Activated naive CD8-positive, alpha-beta T cell (primary cell): ENCODE measurements at regions not wholly inside any gene's neighbourhood (a gene's known extent, or its start where the extent isn't known, plus 50 kb on each side); places are given as distances from the start of the nearest gene placed in this dataset.

Experiments used
- H3K27ac Mint-ChIP-seq: one replicate; pipeline ENCODE4 v1.8.0; 2021; ENCODE audit warnings: mixed read lengths
- H3K27me3 Mint-ChIP-seq: one replicate; pipeline ENCODE4 v1.8.0; 2021; ENCODE audit warnings: mixed read lengths
- H3K36me3 Mint-ChIP-seq: one replicate; pipeline ENCODE4 v1.8.0; 2021; ENCODE audit warnings: mixed read lengths
- H3K4me1 Mint-ChIP-seq: one replicate; pipeline ENCODE4 v1.8.0; 2021; ENCODE audit warnings: low read depth, mixed read lengths
- H3K4me3 Mint-ChIP-seq: one replicate; pipeline ENCODE4 v1.8.0; 2021; ENCODE audit warnings: mild to moderate bottlenecking, mixed read lengths
- H3K9me3 Mint-ChIP-seq: one replicate; pipeline ENCODE4 v1.8.0; 2021; ENCODE audit warnings: low read depth, mixed read lengths

DNA sequence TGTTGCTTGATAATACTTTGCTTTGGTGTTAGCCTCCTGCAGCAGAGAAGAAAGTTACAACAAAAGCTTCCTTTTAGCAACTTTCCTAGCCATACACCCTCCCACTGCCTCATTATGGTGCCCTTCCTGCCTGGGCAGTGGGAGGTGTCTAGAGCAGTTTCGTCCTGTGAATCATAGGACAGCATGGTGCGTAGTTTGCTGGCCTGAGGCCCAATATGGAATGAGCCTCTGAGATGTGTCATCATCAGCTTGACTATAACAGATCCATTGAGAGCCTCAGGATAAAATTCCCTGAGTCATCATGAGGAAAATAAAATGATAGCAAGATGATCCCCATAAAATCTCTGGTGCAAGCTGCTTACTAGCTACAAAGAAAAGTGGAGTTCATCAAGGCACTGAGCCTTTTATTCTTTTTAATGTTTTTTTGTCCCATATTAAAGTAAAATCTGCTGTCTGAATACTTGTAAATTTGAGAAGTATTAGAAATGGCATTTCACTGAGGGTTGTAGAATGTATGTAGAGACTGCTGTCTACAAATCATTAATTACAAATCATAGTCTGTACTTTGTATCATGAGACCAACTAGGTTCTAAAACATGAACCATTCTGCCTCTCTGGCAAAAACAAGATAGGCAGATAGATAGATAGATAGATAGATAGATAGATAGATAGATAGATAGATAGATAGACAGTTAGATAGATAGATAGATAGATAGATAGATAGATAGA is 303.0 kb upstream of the PDE4D start:
- Mint-ChIP-seq H3K27me3 (no peaks in the 10 kb centered on the region), H3K4me1 (no peaks in the 10 kb centered on the region), H3K4me3 (no peak overlapping the region), H3K27ac (no peak overlapping the region), H3K9me3 (peaks cover 9% of the 10 kb centered on the region), H3K36me3 (no peaks in the 10 kb centered on the region)

GRCh38 chr5:60195551-60195950 is 302.0 kb upstream of the PDE4D start:
- Mint-ChIP-seq H3K9me3 (peaks cover 5% of the 10 kb centered on the region), H3K36me3 (no peaks in the 10 kb centered on the region), H3K27me3 (no peaks in the 10 kb centered on the region), H3K27ac (no peak overlapping the region), H3K4me1 (no peaks in the 10 kb centered on the region), H3K4me3 (no peak overlapping the region)

- Mint-ChIP-seq H3K4me1 (no peaks in the 10 kb centered on the region), H3K27me3 (no peaks in the 10 kb centered on the region), H3K9me3 (peaks cover 4% of the 10 kb centered on the region), H3K27ac (no peak overlapping the region), H3K36me3 (no peaks in the 10 kb centered on the region), H3K4me3 (no peak overlapping the region)
Observed at GRCh38 chr5:60195083-60195482, 301.6 kb upstream of the PDE4D start.

GRCh38 chr5:60185231-60186099 is 291.9 kb upstream of the PDE4D start:
- Mint-ChIP-seq H3K27ac (no peak overlapping the region), H3K4me1 (no peaks in the 10 kb centered on the region), H3K36me3 (no peaks in the 10 kb centered on the region), H3K9me3 (peaks cover 8% of the 10 kb centered on the region), H3K27me3 (no peaks in the 10 kb centered on the region), H3K4me3 (no peak overlapping the region)

GRCh38 chr5:60184606-60185005 is 291.1 kb upstream of the PDE4D start:
- Mint-ChIP-seq H3K27ac (no peak overlapping the region), H3K4me3 (no peak overlapping the region), H3K9me3 (peaks cover 8% of the 10 kb centered on the region), H3K36me3 (no peaks in the 10 kb centered on the region), H3K4me1 (no peaks in the 10 kb centered on the region), H3K27me3 (no peaks in the 10 kb centered on the region)

DNA sequence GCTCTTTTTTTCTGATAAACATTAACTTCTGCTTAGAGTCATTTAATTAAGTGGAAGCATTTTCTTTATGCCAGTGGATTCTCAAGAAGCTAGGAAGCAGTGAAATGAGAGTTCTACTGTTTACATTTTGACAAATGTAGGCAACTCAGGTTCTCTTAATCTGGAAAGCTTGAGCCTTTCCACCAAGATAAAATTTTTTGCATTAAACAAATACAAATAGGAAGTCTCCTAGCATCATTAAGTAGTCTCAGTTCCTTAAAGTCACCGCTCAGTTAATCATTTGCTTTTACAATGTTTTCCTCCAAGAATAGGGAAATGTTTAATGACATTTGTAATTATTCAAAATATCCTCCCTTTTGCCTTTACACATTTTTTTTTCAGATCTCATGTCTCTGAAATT is 290.4 kb upstream of the PDE4D start:
- Mint-ChIP-seq H3K4me3 (no peak overlapping the region), H3K27me3 (no peaks in the 10 kb centered on the region), H3K9me3 (peaks cover 8% of the 10 kb centered on the region), H3K36me3 (no peaks in the 10 kb centered on the region), H3K27ac (no peak overlapping the region), H3K4me1 (no peaks in the 10 kb centered on the region)

DNA sequence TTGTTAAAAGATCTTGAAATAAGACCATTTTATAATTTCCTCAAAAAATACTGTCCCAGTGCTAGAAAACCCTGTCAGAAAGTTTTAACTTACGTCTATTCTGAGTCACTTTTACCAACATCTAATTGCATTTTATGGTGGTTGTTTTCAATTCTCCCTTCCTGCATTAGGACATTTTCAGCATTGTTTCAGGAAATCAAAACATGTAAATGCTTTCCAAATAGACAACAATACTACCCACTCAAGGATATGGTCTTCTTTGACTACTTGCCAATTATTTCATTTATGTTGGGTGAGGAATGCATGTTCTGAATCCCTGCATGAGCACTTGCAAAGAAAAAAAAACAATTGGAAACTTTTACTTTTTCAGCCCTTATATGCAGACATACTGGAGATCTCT is 284.6 kb upstream of the PDE4D start:
- Mint-ChIP-seq H3K4me1 (no peaks in the 10 kb centered on the region), H3K9me3 (peaks cover 12% of the 10 kb centered on the region), H3K4me3 (no peak overlapping the region), H3K27ac (no peak overlapping the region), H3K36me3 (no peaks in the 10 kb centered on the region), H3K27me3 (no peaks in the 10 kb centered on the region)

- H3K4me3 Mint-ChIP-seq = no peak overlapping the region
- peaks cover 11% of the 10 kb centered on the region for H3K9me3 Mint-ChIP-seq
- H3K27ac Mint-ChIP-seq = no peak overlapping the region
- no peaks in the 10 kb centered on the region for H3K27me3 Mint-ChIP-seq
- H3K4me1 Mint-ChIP-seq = no peaks in the 10 kb centered on the region
- no peaks in the 10 kb centered on the region for H3K36me3 Mint-ChIP-seq
Observed at GRCh38 chr5:60177596-60177995, 284.1 kb upstream of the PDE4D start.

DNA sequence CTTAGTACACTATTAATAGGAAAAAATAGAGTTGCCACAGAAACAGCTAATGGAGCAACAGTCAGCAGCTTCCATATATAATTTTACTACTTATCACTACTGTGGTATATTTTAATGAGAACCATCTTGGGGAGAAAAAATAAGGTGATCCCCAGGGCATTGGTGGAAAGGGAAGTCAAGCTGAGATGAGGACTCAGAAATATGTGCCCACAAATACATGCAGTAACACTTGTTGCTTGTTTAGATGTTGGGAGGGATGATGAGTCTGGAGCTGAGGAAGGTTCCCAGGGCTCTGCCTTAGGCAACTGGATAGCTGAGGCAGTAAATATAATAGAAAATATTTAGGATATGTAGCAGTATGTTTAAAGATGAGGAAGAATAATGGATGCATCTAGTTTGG is 280.1 kb upstream of the PDE4D start:
- no peaks in the 10 kb centered on the region for H3K36me3 Mint-ChIP-seq
- peaks cover 11% of the 10 kb centered on the region for H3K9me3 Mint-ChIP-seq
- H3K4me1 Mint-ChIP-seq = no peaks in the 10 kb centered on the region
- H3K27me3 Mint-ChIP-seq = no peaks in the 10 kb centered on the region
- no peak overlapping the region for H3K27ac Mint-ChIP-seq
- H3K4me3 Mint-ChIP-seq = no peak overlapping the region

- Mint-ChIP-seq H3K9me3 (peaks cover 17% of the 10 kb centered on the region), H3K4me3 (no peak overlapping the region), H3K36me3 (no peaks in the 10 kb centered on the region), H3K27me3 (no peaks in the 10 kb centered on the region), H3K4me1 (no peaks in the 10 kb centered on the region), H3K27ac (no peak overlapping the region)
Observed at GRCh38 chr5:60163762-60164161, 270.2 kb upstream of the PDE4D start.

DNA sequence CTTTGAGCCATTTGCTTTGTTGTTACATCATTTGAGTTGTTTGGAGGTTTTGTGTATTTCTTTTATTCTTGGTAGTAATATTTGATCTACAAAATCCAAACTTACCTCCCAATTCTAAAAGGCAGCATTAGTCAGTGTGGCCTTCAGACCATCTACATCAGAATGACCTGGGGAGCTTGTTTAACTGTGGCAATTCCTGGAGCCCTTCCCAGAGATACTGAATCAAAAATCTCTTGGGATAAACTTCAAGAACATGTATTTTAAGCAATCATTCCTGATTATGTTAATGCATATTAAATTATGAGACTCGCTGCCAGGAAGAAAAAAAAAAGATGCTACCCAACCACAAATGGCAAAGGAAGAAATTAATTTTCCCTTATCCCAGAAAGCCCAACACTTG is 268.9 kb upstream of the PDE4D start:
- H3K4me3 Mint-ChIP-seq = no peak overlapping the region

GRCh38 chr5:60161340-60161934 is 267.9 kb upstream of the PDE4D start:
- no peaks in the 10 kb centered on the region for H3K4me1 Mint-ChIP-seq
- H3K4me3 Mint-ChIP-seq = no peak overlapping the region
- peaks cover 11% of the 10 kb centered on the region for H3K9me3 Mint-ChIP-seq
- H3K27ac Mint-ChIP-seq = no peak overlapping the region
- H3K27me3 Mint-ChIP-seq = no peaks in the 10 kb centered on the region
- no peaks in the 10 kb centered on the region for H3K36me3 Mint-ChIP-seq

More for the DNA sequence above, 268.9 kb upstream of the PDE4D start:
- Mint-ChIP-seq H3K27ac (no peak overlapping the region), H3K36me3 (no peaks in the 10 kb centered on the region), H3K27me3 (no peaks in the 10 kb centered on the region), H3K4me1 (no peaks in the 10 kb centered on the region), H3K9me3 (peaks cover 13% of the 10 kb centered on the region)

GRCh38 chr5:60149081-60149480 is 255.6 kb upstream of the PDE4D start:
- no peaks in the 10 kb centered on the region for H3K27me3 Mint-ChIP-seq
- H3K4me3 Mint-ChIP-seq = no peak overlapping the region
- H3K36me3 Mint-ChIP-seq = no peaks in the 10 kb centered on the region
- no peak overlapping the region for H3K27ac Mint-ChIP-seq
- no peaks in the 10 kb centered on the region for H3K4me1 Mint-ChIP-seq
- H3K9me3 Mint-ChIP-seq = peaks cover 7% of the 10 kb centered on the region

- H3K4me3 Mint-ChIP-seq = no peak overlapping the region
- no peaks in the 10 kb centered on the region for H3K36me3 Mint-ChIP-seq
Observed at GRCh38 chr5:60148366-60148765, 254.8 kb upstream of the PDE4D start.

DNA sequence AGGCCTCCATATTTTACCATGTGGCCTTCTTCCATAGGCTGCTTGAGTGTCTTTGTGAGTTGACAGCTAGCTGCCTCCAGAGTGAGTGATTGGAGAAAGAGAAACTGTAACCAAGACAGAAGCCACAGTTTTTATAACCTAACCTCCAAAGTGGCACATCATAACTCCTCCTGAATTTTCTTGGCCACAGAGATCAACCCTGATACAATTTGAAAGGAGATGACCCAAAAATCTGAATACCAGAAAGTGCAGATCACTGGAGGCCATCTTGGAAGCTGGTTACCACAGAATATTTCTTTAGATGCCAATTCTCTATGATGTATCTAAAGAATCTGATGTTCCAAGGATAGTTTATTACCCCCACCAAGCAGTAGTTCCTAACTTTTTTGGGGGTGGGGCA is 254.3 kb upstream of the PDE4D start:
- Mint-ChIP-seq H3K36me3 (no peaks in the 10 kb centered on the region), H3K27me3 (no peaks in the 10 kb centered on the region), H3K4me3 (no peak overlapping the region), H3K4me1 (no peaks in the 10 kb centered on the region), H3K27ac (no peak overlapping the region), H3K9me3 (peaks cover 2% of the 10 kb centered on the region)

More at GRCh38 chr5:60148366-60148765, 254.8 kb upstream of the PDE4D start:
- Mint-ChIP-seq H3K27ac (no peak overlapping the region), H3K27me3 (no peaks in the 10 kb centered on the region), H3K4me1 (no peaks in the 10 kb centered on the region), H3K9me3 (peaks cover 7% of the 10 kb centered on the region)
